ENCODE measurements at regions not wholly inside any gene's neighbourhood (a gene's known extent, or its start where the extent isn't known, plus 50 kb on each side); places are given as distances from the start of the nearest gene placed in this dataset.

DNA sequence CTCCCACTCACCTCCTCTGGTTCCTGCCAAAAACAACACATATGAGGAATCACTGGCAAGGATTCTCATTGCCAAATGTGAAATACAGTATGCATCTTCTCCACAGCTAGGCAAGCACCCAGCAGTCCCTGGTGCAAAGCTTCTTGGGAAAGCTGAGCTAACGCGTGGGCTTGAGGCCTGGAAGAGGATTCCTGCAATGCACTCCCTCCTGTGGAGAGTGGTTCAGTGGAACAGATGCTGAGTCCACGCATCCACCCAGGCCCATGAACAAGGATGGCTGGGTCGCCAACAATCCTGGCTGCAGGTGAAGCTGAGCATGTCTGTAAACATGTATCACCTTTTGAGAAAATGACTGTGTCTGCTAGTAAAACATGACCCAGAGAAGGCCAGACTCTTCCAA lies 113.2 kb upstream of the CHST15 start:
- Histone ChIP-seq H3K9me3 (ENCODE audit: control insufficient read depth in 2 of 2, insufficient read depth in 1 of 2, low read depth in 1 of 2, low read length in 1 of 2) (peaks cover 0 to 9% of the 10 kb centered on the region in 2 donors), H3K4me1 (ENCODE audit: control insufficient read depth in 3 of 3, insufficient read depth in 2 of 3, low read depth in 1 of 3, low read length in 2 of 3) (no peaks in the 10 kb centered on the region), H3K27me3 (ENCODE audit: control insufficient read depth in 3 of 3, insufficient read depth in 3 of 3, low read length in 3 of 3) (no peaks in the 10 kb centered on the region), H3K36me3 (ENCODE audit: control insufficient read depth in 3 of 3, insufficient read depth in 2 of 3, low read depth in 1 of 3, low read length in 3 of 3) (no peaks in the 10 kb centered on the region), H3K4me3 (ENCODE audit: low read depth in 1 of 3, low read length in 3 of 3) (no peak overlapping the region), H3K27ac (ENCODE audit: low read depth in 1 of 3, low read length in 2 of 3) (no peak overlapping the region)
- 61 to 88% (median 64%) methylated on average over 4 of the region's 4 CpGs for WGBS, 3 donors
- DNase-seq (no peak), FAIRE-seq (no peak)

DNA sequence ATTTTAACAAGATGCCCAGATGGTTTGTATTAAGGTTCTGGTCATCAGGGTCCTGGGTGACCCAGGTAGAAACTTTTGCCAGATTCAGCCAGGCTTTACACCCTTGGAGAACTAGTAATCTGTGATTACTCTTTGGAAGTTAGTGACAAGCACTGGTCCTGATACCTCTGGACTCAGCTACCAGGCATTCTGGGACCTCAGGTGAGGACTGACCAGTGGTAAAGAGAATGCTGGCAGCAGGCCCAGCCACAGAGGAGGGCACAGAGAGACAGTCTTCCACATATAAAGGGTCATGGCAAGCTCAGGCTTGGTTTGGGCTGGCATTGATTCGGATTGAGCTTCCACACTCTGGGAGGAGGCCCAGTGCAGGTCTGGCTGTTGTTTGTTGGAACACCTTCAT lies 112.0 kb upstream of the CHST15 start:
- DNase-seq (no peak), FAIRE-seq (no peak)
- Histone ChIP-seq H3K27ac (ENCODE audit: low read depth in 1 of 3, low read length in 2 of 3) (no peak overlapping the region), H3K36me3 (ENCODE audit: control insufficient read depth in 3 of 3, insufficient read depth in 2 of 3, low read depth in 1 of 3, low read length in 3 of 3) (no peaks in the 10 kb centered on the region), H3K4me3 (ENCODE audit: low read depth in 1 of 3, low read length in 3 of 3) (no peak overlapping the region), H3K4me1 (ENCODE audit: control insufficient read depth in 3 of 3, insufficient read depth in 2 of 3, low read depth in 1 of 3, low read length in 2 of 3) (no peaks in the 10 kb centered on the region), H3K9me3 (ENCODE audit: control insufficient read depth in 2 of 2, insufficient read depth in 1 of 2, low read depth in 1 of 2, low read length in 1 of 2) (peaks cover 0 to 2% of the 10 kb centered on the region in 2 donors), H3K27me3 (ENCODE audit: control insufficient read depth in 3 of 3, insufficient read depth in 3 of 3, low read length in 3 of 3) (no peaks in the 10 kb centered on the region)
- 83 to 90% (median 89%) methylated on average over 1 of the region's 1 CpG for WGBS, 3 donors

DNA sequence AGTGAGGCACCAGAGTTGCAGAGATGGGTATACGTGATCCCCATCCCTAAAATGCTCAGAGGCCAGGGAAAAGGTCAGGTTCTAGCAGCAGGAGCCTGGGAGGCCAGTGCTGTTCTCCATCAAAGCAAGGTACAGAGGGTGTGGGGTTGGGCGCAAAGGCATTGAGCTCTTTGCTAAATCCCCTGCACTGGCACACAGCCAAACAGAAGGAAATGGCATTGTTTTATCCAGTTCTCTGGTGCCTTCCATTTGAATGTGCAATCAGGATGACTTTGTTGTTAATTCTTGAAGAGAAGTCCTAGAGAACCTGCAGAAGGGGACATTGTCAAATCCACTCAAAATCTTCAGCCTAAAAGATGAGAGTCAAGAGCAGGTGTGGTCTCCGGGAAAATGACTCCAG lies 111.3 kb upstream of the CHST15 start:
- Histone ChIP-seq H3K4me1 (ENCODE audit: control insufficient read depth in 3 of 3, insufficient read depth in 2 of 3, low read depth in 1 of 3, low read length in 2 of 3) (no peaks in the 10 kb centered on the region), H3K36me3 (ENCODE audit: control insufficient read depth in 3 of 3, insufficient read depth in 2 of 3, low read depth in 1 of 3, low read length in 3 of 3) (no peaks in the 10 kb centered on the region), H3K27ac (ENCODE audit: low read depth in 1 of 3, low read length in 2 of 3) (no peak overlapping the region), H3K27me3 (ENCODE audit: control insufficient read depth in 3 of 3, insufficient read depth in 3 of 3, low read length in 3 of 3) (no peaks in the 10 kb centered on the region), H3K4me3 (ENCODE audit: low read depth in 1 of 3, low read length in 3 of 3) (no peak overlapping the region), H3K9me3 (ENCODE audit: control insufficient read depth in 2 of 2, insufficient read depth in 1 of 2, low read depth in 1 of 2, low read length in 1 of 2) (peaks cover 0 to 2% of the 10 kb centered on the region in 2 donors)
- DNase-seq (no peak), FAIRE-seq (no peak)
- WGBS, 3 donors, result 82 to 91% (median 86%) methylated on average over 3 of the region's 3 CpGs

DNA sequence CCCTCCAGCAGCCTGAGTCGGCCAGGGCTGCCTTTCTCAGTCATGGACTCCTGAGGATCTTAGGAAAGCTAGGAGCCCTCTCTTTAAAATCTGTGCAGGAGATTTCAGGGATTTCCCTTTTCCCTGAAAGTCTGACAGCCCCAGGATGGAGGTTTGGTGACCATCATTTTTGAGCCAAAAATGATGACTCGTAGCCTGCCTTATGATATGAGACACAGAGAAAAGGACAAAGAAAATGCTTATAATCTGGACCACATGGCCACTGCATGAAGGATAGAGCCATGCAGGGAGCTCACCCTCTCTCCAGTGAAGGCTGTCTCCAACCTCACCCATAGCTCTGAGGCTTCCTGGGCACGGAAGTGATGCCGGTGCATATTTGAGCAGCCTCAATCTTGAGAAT lies 106.6 kb upstream of the CHST15 start:
- DNase-seq (no peak), FAIRE-seq (no peak)
- no peaks in the 10 kb centered on the region for H3K9me3 ChIP-seq (ENCODE audit: control insufficient read depth in 2 of 2, insufficient read depth in 1 of 2, low read depth in 1 of 2, low read length in 1 of 2)
- 81 to 86% (median 82%) methylated on average over 4 of the region's 4 CpGs for WGBS, 3 donors
- no peaks in the 10 kb centered on the region for H3K4me1 ChIP-seq (ENCODE audit: control insufficient read depth in 3 of 3, insufficient read depth in 2 of 3, low read depth in 1 of 3, low read length in 2 of 3)
- no peaks in the 10 kb centered on the region for H3K27me3 ChIP-seq (ENCODE audit: control insufficient read depth in 3 of 3, insufficient read depth in 3 of 3, low read length in 3 of 3)
- H3K27ac ChIP-seq (ENCODE audit: low read depth in 1 of 3, low read length in 2 of 3), result no peak overlapping the region
- H3K36me3 ChIP-seq (ENCODE audit: control insufficient read depth in 3 of 3, insufficient read depth in 2 of 3, low read depth in 1 of 3, low read length in 3 of 3), result no peaks in the 10 kb centered on the region
- H3K4me3 ChIP-seq (ENCODE audit: low read depth in 1 of 3, low read length in 3 of 3), result no peak overlapping the region

DNA sequence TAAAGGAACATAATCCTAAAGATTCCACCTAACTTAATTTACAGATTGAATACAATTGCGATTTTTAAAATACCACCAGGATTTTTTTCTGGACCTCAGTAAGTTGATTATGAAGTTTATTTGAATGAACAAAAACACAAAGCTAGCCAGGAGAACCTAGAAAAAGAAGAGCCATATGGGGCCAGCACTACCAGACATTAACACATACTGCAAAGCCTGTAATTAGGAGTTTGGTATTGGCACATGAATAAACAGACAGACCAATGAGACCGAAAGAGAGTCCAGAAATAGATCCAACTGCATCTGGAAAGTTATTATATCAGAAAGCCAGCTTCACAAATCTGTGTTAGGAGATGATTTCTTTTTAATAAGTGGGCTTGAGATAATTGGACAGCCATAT lies 105.5 kb upstream of the CHST15 start:
- DNase-seq, result no peak
- no peak overlapping the region for H3K27ac ChIP-seq (ENCODE audit: low read depth in 1 of 3, low read length in 2 of 3)
- H3K4me3 ChIP-seq (ENCODE audit: low read depth in 1 of 3, low read length in 3 of 3), result no peak overlapping the region
- H3K27me3 ChIP-seq (ENCODE audit: control insufficient read depth in 3 of 3, insufficient read depth in 3 of 3, low read length in 3 of 3), result no peaks in the 10 kb centered on the region
- no peak for FAIRE-seq
- 80 to 87% (median 85%) methylated on average over 2 of the region's 2 CpGs for WGBS, 3 donors
- H3K36me3 ChIP-seq (ENCODE audit: control insufficient read depth in 3 of 3, insufficient read depth in 2 of 3, low read depth in 1 of 3, low read length in 3 of 3), result no peaks in the 10 kb centered on the region
- no peaks in the 10 kb centered on the region for H3K4me1 ChIP-seq (ENCODE audit: control insufficient read depth in 3 of 3, insufficient read depth in 2 of 3, low read depth in 1 of 3, low read length in 2 of 3)
- no peaks in the 10 kb centered on the region for H3K9me3 ChIP-seq (ENCODE audit: control insufficient read depth in 2 of 2, insufficient read depth in 1 of 2, low read depth in 1 of 2, low read length in 1 of 2)

DNA sequence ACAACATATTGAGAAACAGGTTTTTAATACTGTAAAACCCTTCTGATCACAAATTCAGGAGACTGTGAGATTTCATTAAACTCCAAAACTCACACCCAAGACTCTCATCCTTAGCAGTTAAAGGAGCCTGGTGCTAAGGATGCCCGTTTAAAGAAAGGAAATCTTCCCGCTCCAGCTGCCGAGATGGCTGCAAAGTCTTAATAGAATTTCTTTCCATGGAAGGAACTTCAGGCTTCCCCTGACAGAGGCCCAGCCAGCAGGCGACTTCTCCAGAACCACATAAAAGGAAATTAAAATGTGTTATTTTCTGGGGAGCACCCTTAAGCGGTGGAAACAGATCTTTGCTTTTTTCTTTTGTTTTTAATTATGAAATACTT lies 104.7 kb upstream of the CHST15 start:
- no peaks in the 10 kb centered on the region for H3K36me3 ChIP-seq (ENCODE audit: control insufficient read depth in 3 of 3, insufficient read depth in 2 of 3, low read depth in 1 of 3, low read length in 3 of 3)
- no peaks in the 10 kb centered on the region for H3K4me1 ChIP-seq (ENCODE audit: control insufficient read depth in 3 of 3, insufficient read depth in 2 of 3, low read depth in 1 of 3, low read length in 2 of 3)
- 71 to 86% (median 75%) methylated on average over 5 of the region's 5 CpGs for WGBS, 3 donors
- H3K27me3 ChIP-seq (ENCODE audit: control insufficient read depth in 3 of 3, insufficient read depth in 3 of 3, low read length in 3 of 3), result no peaks in the 10 kb centered on the region
- DNase-seq (no peak), FAIRE-seq (no peak)
- no peak overlapping the region for H3K4me3 ChIP-seq (ENCODE audit: low read depth in 1 of 3, low read length in 3 of 3)
- peak overlapping the region in 1 of 3 donors; percentile 22 for H3K27ac ChIP-seq (ENCODE audit: low read depth in 1 of 3, low read length in 2 of 3)
- H3K9me3 ChIP-seq (ENCODE audit: control insufficient read depth in 2 of 2, insufficient read depth in 1 of 2, low read depth in 1 of 2, low read length in 1 of 2), result no peaks in the 10 kb centered on the region

DNA sequence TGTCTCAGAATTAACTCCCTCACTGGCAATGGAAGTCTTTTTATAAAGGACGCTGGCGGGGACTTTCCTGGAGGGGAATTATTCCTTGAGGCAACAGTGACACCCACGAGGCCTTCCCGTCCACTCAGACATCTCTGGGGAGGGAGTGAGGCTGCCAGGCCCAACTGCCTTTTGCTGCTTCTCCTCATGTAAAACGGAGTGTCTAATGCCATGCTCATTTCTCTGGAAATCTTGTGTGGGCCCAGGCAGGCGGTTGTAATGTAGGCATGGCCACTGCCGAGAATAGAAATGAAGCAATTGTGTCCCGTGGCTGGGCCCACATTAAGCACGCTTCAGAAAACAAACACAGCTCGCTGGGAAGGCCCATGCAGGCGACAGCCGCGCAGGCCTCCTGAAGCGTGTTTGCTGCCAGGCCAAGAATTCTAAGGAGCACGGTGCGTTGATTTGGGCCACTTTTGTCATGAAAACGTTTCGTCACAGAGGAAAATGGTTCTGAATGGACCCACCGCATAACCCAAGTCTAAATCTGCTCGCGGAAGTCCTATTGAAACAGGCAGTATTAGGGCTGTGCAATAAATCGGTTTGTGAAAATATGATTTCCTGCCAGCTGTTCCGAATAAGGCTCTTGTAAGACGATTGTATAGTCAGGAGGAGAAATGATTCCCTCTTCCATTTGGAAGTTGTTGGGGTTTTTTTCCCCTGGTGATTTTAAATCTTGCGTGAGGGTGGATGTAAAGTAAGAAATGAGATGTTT lies 104.2 kb upstream of the CHST15 start:
- 63 to 84% (median 81%) methylated on average over 25 of the region's 25 CpGs for WGBS, 3 donors

DNA sequence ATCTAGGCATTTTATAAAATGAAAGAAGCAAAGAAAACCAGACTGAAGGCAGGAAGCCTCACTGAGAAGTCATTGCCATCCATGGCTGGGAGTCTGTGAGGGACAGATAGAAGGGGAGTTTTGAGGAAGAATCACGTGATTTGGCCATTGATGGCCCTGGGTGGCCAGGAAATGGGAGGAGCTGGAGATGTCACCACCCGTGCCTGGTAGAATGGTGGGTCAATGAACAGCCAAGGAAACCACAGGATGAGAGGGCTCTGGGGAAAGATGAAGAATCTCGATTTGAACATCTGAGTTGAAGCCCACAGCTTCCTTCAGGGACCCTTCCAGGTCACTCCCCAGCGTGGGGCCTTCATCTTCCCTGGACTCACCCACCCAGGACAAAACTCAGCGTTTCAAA lies 103.3 kb upstream of the CHST15 start:
- no peak overlapping the region for H3K27ac ChIP-seq (ENCODE audit: low read depth in 1 of 3, low read length in 2 of 3)
- no peaks in the 10 kb centered on the region for H3K4me1 ChIP-seq (ENCODE audit: control insufficient read depth in 3 of 3, insufficient read depth in 2 of 3, low read depth in 1 of 3, low read length in 2 of 3)
- no peaks in the 10 kb centered on the region for H3K36me3 ChIP-seq (ENCODE audit: control insufficient read depth in 3 of 3, insufficient read depth in 2 of 3, low read depth in 1 of 3, low read length in 3 of 3)
- H3K9me3 ChIP-seq (ENCODE audit: control insufficient read depth in 2 of 2, insufficient read depth in 1 of 2, low read depth in 1 of 2, low read length in 1 of 2), result no peaks in the 10 kb centered on the region
- H3K4me3 ChIP-seq (ENCODE audit: low read depth in 1 of 3, low read length in 3 of 3), result no peak overlapping the region
- DNase-seq (no peak), FAIRE-seq (no peak)
- H3K27me3 ChIP-seq (ENCODE audit: control insufficient read depth in 3 of 3, insufficient read depth in 3 of 3, low read length in 3 of 3), result no peaks in the 10 kb centered on the region
- 40 to 57% (median 43%) methylated on average over 5 of the region's 5 CpGs for WGBS, 3 donors

More for the DNA sequence above, 104.2 kb upstream of the CHST15 start:
- DNase-seq (no peak), FAIRE-seq (no peak)
- no peaks in the 10 kb centered on the region for H3K27me3 ChIP-seq (ENCODE audit: control insufficient read depth in 3 of 3, insufficient read depth in 3 of 3, low read length in 3 of 3)
- H3K27ac ChIP-seq (ENCODE audit: low read depth in 1 of 3, low read length in 2 of 3), result peak overlapping the region in 2 of 3 donors; percentile 22 to 77
- no peak overlapping the region for H3K4me3 ChIP-seq (ENCODE audit: low read depth in 1 of 3, low read length in 3 of 3)
- H3K4me1 ChIP-seq (ENCODE audit: control insufficient read depth in 3 of 3, insufficient read depth in 2 of 3, low read depth in 1 of 3, low read length in 2 of 3), result no peaks in the 10 kb centered on the region
- no peaks in the 10 kb centered on the region for H3K9me3 ChIP-seq (ENCODE audit: control insufficient read depth in 2 of 2, insufficient read depth in 1 of 2, low read depth in 1 of 2, low read length in 1 of 2)
- H3K36me3 ChIP-seq (ENCODE audit: control insufficient read depth in 3 of 3, insufficient read depth in 2 of 3, low read depth in 1 of 3, low read length in 3 of 3), result no peaks in the 10 kb centered on the region

DNA sequence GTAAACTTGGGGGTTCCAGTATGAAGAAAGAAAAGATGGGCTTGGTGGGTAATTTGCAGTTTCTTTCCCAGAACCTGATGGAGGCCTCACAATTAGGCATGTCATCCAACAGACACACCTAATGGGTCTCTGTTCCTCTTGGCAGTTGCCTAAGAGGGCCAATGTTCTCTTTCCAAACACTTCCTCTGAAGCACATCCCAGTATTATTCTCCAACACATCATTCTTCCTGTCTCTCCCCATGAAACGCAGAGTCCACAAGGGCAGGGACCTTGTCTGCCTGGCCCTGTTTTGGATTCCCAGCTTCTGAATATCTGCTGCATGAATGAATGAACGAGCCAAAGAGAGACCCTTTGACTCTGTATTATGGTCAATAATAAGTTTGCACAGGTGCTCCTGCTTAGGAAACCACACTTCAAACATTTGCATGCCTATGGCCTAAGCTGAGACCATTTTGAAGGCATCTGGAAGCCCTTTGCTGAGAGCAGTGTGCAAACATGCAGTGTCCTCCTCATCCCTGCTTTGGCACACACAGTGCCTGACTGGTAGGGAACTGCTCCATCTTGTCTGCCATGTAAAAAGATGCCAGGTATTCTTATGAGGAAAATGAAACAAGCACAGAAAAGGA lies 100.9 kb upstream of the CHST15 start:
- no peak for DNase-seq
- no peaks in the 10 kb centered on the region for H3K36me3 ChIP-seq (ENCODE audit: control insufficient read depth in 3 of 3, insufficient read depth in 2 of 3, low read depth in 1 of 3, low read length in 3 of 3)
- H3K4me3 ChIP-seq (ENCODE audit: low read depth in 1 of 3, low read length in 3 of 3), result no peak overlapping the region
- H3K27ac ChIP-seq (ENCODE audit: low read depth in 1 of 3, low read length in 2 of 3), result no peak overlapping the region
- no peak for FAIRE-seq
- H3K9me3 ChIP-seq (ENCODE audit: control insufficient read depth in 2 of 2, insufficient read depth in 1 of 2, low read depth in 1 of 2, low read length in 1 of 2), result no peaks in the 10 kb centered on the region
- no peaks in the 10 kb centered on the region for H3K4me1 ChIP-seq (ENCODE audit: control insufficient read depth in 3 of 3, insufficient read depth in 2 of 3, low read depth in 1 of 3, low read length in 2 of 3)
- no peaks in the 10 kb centered on the region for H3K27me3 ChIP-seq (ENCODE audit: control insufficient read depth in 3 of 3, insufficient read depth in 3 of 3, low read length in 3 of 3)
- 47 to 63% (median 54%) methylated on average over 2 of the region's 2 CpGs for WGBS, 3 donors

All from small intestine (tissue), 7 donors.